ACHN (cell line): ENCODE measurements at regions not wholly inside any gene's neighbourhood (a gene's known extent, or its start where the extent isn't known, plus 50 kb on each side); places are given as distances from the start of the nearest gene placed in this dataset.

ENCODE experiments used
- DNase-seq: peaks from one replicate; pipeline ENCODE4 v3.0.0-alpha.2; 2015
- in situ Hi-C: cut with HindIII; loops from 2 replicates; pipeline ENCODE4 v1.10.0; 2017; ENCODE audit warnings: low sequenced_read_pairs, low pct_ligation_motif_present, low pct_unique_long_range_greater_than_20kb

GRCh38 chr6:44530209-44530909, 142.9 kb downstream of the CDC5L start:
- no peak for DNase-seq
- in situ Hi-C loops, result no loop called here

- in situ Hi-C loops, result no loop called here
These were observed 143.4 kb downstream of the CDC5L start for GRCh38 chr6:44530910-44531234.

GRCh38 chr6:44531442-44532015, 144.0 kb downstream of the CDC5L start:
- in situ Hi-C loops, result no loop called here
- DNase-seq, result no peak

More at GRCh38 chr6:44530910-44531234, 143.4 kb downstream of the CDC5L start:
- no peak for DNase-seq

GRCh38 chr6:44533421-44533820, 145.9 kb downstream of the CDC5L start:
- in situ Hi-C loops, result no loop called here
- DNase-seq, result no peak

- in situ Hi-C loops, result no loop called here
- no peak for DNase-seq
These were observed 146.8 kb downstream of the CDC5L start for GRCh38 chr6:44534291-44534690.

- in situ Hi-C loops, result no loop called here
- no peak for DNase-seq
These were observed 147.9 kb downstream of the CDC5L start for GRCh38 chr6:44535446-44535845.

GRCh38 chr6:44535967-44536366, 148.5 kb downstream of the CDC5L start:
- in situ Hi-C loops, result no loop called here
- DNase-seq, result no peak

- DNase-seq, result no peak
- in situ Hi-C loops, result no loop called here
These were observed 150.0 kb downstream of the CDC5L start for GRCh38 chr6:44537306-44538049.

GRCh38 chr6:44538131-44538806, 150.8 kb downstream of the CDC5L start:
- no peak for DNase-seq
- in situ Hi-C loops, result no loop called here

GRCh38 chr6:44538807-44539201, 151.3 kb downstream of the CDC5L start:
- DNase-seq, result no peak
- in situ Hi-C loops, result no loop called here

GRCh38 chr6:44539701-44540355, 152.3 kb downstream of the CDC5L start:
- in situ Hi-C loops, result no loop called here
- DNase-seq, result no peak

- DNase-seq, result no peak
- in situ Hi-C loops, result no loop called here
These were observed 153.4 kb downstream of the CDC5L start for GRCh38 chr6:44540881-44541280.

- no peak for DNase-seq
- in situ Hi-C loops, result no loop called here
These were observed 155.1 kb downstream of the CDC5L start for GRCh38 chr6:44542401-44543116.

GRCh38 chr6:44543664-44544063, 156.2 kb downstream of the CDC5L start:
- in situ Hi-C loops, result no loop called here
- no peak for DNase-seq

- DNase-seq, result no peak
- in situ Hi-C loops, result no loop called here
These were observed 157.7 kb downstream of the CDC5L start for GRCh38 chr6:44545224-44545623.

- in situ Hi-C loops, result no loop called here
These were observed 160.8 kb downstream of the CDC5L start for GRCh38 chr6:44548319-44548718.

GRCh38 chr6:44549516-44549915, 162.0 kb downstream of the CDC5L start:
- in situ Hi-C loops, result no loop called here
- DNase-seq, result no peak

More at GRCh38 chr6:44548319-44548718, 160.8 kb downstream of the CDC5L start:
- no peak for DNase-seq

- in situ Hi-C loops, result no loop called here
- DNase-seq, result no peak
These were observed 166.7 kb downstream of the CDC5L start for GRCh38 chr6:44554194-44554593.
